ENCODE measurements at regions not wholly inside any gene's neighbourhood (a gene's known extent, or its start where the extent isn't known, plus 50 kb on each side); places are given as distances from the start of the nearest gene placed in this dataset.

DNA sequence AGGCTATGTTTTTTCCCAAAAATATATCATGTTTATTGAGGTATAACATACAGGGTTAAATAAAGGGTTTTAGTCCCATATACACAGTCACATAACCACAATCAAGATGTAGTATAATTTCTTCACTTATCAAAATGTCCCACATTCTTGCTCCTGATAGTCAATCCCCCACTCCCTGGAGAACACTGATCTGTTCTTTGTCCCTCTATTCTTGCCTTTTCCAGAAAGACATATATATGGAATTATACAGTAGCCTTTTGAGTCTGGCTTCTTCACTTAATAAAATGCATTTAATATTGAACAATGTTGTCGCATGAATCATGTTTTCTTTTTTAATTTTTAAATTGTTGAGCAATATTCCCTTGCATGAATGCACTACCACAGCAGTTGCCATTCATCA, 1059.7 kb downstream of the TSN start:
- ATAC-seq = no peak
- no peaks in the 10 kb centered on the region for H3K27me3 ChIP-seq
- TF ChIP-seq, protein P1, sequence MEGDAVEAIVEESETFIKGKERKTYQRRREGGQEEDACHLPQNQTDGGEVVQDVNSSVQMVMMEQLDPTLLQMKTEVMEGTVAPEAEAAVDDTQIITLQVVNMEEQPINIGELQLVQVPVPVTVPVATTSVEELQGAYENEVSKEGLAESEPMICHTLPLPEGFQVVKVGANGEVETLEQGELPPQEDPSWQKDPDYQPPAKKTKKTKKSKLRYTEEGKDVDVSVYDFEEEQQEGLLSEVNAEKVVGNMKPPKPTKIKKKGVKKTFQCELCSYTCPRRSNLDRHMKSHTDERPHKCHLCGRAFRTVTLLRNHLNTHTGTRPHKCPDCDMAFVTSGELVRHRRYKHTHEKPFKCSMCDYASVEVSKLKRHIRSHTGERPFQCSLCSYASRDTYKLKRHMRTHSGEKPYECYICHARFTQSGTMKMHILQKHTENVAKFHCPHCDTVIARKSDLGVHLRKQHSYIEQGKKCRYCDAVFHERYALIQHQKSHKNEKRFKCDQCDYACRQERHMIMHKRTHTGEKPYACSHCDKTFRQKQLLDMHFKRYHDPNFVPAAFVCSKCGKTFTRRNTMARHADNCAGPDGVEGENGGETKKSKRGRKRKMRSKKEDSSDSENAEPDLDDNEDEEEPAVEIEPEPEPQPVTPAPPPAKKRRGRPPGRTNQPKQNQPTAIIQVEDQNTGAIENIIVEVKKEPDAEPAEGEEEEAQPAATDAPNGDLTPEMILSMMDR (IDR thresholded peaks at IDR 0.05) = no peak
- no peak overlapping the region for H3K4me3 ChIP-seq
- H3K9me3 ChIP-seq = no peaks in the 10 kb centered on the region
- FAIRE-seq = no peak
- DNase-seq = no peak
- intact Hi-C loops (cut with DNase I) = no loop called here
- no peaks in the 10 kb centered on the region for H3K4me1 ChIP-seq
- 80 to 93% methylated on average over 1 of the region's 1 CpG for WGBS, 2 donors
- H3K27ac ChIP-seq = no peak overlapping the region
- no peaks in the 10 kb centered on the region for H3K36me3 ChIP-seq

DNA sequence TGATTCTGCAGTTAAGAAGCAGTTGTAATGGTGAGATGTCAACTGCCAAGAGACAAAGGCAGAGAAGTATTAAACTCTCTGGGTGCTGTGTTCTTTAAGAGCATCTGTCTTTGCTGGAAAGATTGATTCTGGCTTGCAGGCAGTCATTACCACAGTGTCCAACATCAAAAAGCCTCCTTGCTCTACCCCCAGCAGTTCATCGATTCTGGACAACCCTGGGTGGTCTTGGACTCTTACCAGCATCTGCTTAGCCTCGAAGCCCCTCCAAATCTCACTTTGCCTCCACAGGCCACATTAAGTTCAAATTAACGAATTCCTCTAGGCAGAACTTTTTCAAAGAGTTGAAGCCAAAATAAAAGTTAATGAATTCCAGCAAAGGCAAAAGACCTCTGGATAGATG, 1061.4 kb downstream of the TSN start:
- WGBS, 2 donors = 36 to 43% methylated on average over 3 of the region's 3 CpGs
- no peak for ATAC-seq
- FAIRE-seq = no peak
- no peak for DNase-seq
- TF ChIP-seq, protein P1 (IDR thresholded peaks at IDR 0.05) = no peak
- Histone ChIP-seq H3K4me3 (no peak overlapping the region), H3K4me1 (no peaks in the 10 kb centered on the region), H3K27me3 (no peaks in the 10 kb centered on the region), H3K36me3 (no peaks in the 10 kb centered on the region), H3K27ac (no peak overlapping the region), H3K9me3 (no peaks in the 10 kb centered on the region)
- intact Hi-C loops (cut with DNase I) = no loop called here

DNA sequence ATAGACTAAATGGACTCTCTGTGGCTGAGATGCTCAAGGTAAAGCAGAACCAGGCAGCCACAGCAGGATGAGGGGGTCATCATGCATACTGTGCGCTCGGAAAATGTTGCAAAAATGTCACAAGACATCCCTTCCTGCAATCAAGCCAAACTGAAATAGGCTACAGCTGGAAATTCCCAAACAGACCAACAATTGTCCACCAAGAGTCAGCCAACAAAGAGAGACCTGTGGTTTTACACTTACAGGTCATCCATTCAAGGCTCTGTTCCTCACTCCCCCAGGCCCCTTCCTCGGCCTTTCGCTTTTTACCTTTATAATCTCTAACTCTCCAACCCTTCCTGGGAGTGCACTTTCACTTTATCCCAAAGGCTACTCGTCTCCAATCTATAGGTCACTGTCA, 1066.9 kb downstream of the TSN start:
- Histone ChIP-seq H3K27me3 (no peaks in the 10 kb centered on the region), H3K4me3 (no peak overlapping the region), H3K27ac (no peak overlapping the region), H3K4me1 (no peaks in the 10 kb centered on the region), H3K36me3 (no peaks in the 10 kb centered on the region), H3K9me3 (no peaks in the 10 kb centered on the region)
- no peak for FAIRE-seq
- intact Hi-C loops (cut with DNase I) = no loop called here
- WGBS, 2 donors = 70 to 87% methylated on average over 5 of the region's 5 CpGs
- TF ChIP-seq, protein P1 (IDR thresholded peaks at IDR 0.05) = no peak
- DNase-seq = no peak
- no peak for ATAC-seq

DNA sequence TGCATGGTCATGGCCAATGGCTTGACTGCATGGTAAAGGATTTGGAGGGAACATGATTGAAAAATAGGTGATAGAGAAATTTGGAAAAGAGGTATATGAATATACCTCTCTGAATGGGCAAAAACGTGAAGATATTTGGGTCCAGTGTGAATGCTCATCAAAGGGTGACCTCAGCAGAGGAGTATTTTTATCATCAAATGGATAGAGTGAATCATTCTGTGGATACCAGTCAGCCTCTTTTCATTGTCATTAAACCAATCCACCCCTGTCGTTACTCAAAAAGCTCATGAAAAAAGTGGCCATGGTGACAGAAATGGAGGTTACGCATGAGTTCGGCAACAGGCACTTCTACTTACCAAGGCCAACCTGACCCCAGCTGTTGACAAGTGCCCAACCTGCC, 1074.7 kb downstream of the TSN start:
- TF ChIP-seq, protein P1 (IDR thresholded peaks at IDR 0.05) = no peak
- no peaks in the 10 kb centered on the region for H3K4me1 ChIP-seq
- ATAC-seq = no peak

DNA sequence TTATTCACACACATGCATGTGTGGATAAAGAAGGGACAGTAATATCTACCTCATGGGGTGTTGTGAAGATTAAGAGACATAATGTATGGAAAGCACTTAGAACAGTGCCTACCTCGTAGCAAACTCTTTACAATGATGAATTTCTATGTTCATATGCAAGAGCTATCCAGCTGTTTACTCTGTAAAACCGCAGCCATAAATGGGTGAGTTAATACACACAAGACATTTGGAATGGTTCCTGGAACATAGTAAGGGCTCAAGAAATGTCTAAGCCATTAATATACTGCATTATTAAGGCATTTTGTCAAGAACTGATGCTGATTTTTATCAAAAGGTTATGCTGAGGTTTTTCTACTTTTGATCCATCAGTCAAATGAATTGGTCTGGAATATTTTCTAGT, 1076.2 kb downstream of the TSN start:
- FAIRE-seq (no peak), DNase-seq (no peak), ATAC-seq (no peak)
- Histone ChIP-seq H3K9me3 (no peaks in the 10 kb centered on the region), H3K36me3 (no peaks in the 10 kb centered on the region), H3K27ac (no peak overlapping the region), H3K27me3 (no peaks in the 10 kb centered on the region), H3K4me1 (no peaks in the 10 kb centered on the region), H3K4me3 (no peak overlapping the region)
- TF ChIP-seq, protein P1 (IDR thresholded peaks at IDR 0.05) = no peak
- intact Hi-C loops (cut with DNase I) = no loop called here
- 48 to 50% methylated on average over 2 of the region's 2 CpGs for WGBS, 2 donors

More for the DNA sequence above, 1074.7 kb downstream of the TSN start:
- no peak for FAIRE-seq
- no peak for DNase-seq
- H3K9me3 ChIP-seq = no peaks in the 10 kb centered on the region
- 69 to 74% methylated on average over 4 of the region's 4 CpGs for WGBS, 2 donors
- no peak overlapping the region for H3K27ac ChIP-seq
- intact Hi-C loops (cut with DNase I) = no loop called here
- no peaks in the 10 kb centered on the region for H3K27me3 ChIP-seq
- no peak overlapping the region for H3K4me3 ChIP-seq
- no peaks in the 10 kb centered on the region for H3K36me3 ChIP-seq
